Activated B cell treated with CpG ODN at 0.5 μM for 24 hours (primary cell): ENCODE measurements at regions not wholly inside any gene's neighbourhood (a gene's known extent, or its start where the extent isn't known, plus 50 kb on each side); places are given as distances from the start of the nearest gene placed in this dataset.
"Not testable (repeated sequence)": the region's sequence is repeated elsewhere in the genome, so short reads cannot be mapped to it uniquely, and the experiment has no call there.

Experiments
- ATAC-seq: fragments of 200-7000 bp; cut with Tn5 transposase; one replicate; pipeline ENCODE4 v1.10.0; 2021; ENCODE audit warnings: low read depth, mild to moderate bottlenecking, moderate library complexity
- CTCF ChIA-PET: fragments of 350-600 bp; sonication (Branson Sonifier 250); formaldehyde crosslinking; loops from one replicate; lab custom pipeline; 2021; ENCODE audit warnings: antibody characterized with exemption; lab: Charles Lee
- POLR2A ChIA-PET: fragments of 350-600 bp; sonication (Branson Sonifier 250); formaldehyde crosslinking; loops from one replicate; lab custom pipeline; 2021; ENCODE audit warnings: antibody characterized with exemption; lab: Charles Lee
- DNase-seq: peaks from one replicate; pipeline ENCODE4 v3.0.0; 2022
- H3K27ac Mint-ChIP-seq: one replicate; pipeline ENCODE4 v1.8.0; 2020; ENCODE audit warnings: mixed read lengths
- H3K27me3 Mint-ChIP-seq: one replicate; pipeline ENCODE4 v1.8.0; 2021; ENCODE audit warnings: mixed read lengths
- H3K36me3 Mint-ChIP-seq: one replicate; pipeline ENCODE4 v1.8.0; 2021; ENCODE audit warnings: low read depth, mixed read lengths
- H3K4me1 Mint-ChIP-seq: one replicate; pipeline ENCODE4 v1.8.0; 2021; ENCODE audit warnings: mixed read lengths
- H3K4me3 Mint-ChIP-seq: one replicate; pipeline ENCODE4 v1.8.0; 2020; ENCODE audit warnings: mild to moderate bottlenecking, mixed read lengths
- H3K9me3 Mint-ChIP-seq: one replicate; pipeline ENCODE4 v1.8.0; 2020; ENCODE audit warnings: mixed read lengths
- CTCF ChIP-seq: fragments of 200-600 bp; IDR thresholded peaks from one replicate; pipeline ENCODE4 v1.8.0; 2022; ENCODE audit warnings: antibody characterized with exemption, mild to moderate bottlenecking
- intact Hi-C: fragments of 100-400 bp; cut with micrococcal nuclease; formaldehyde crosslinking; loops from one replicate; pipeline ENCODE4 v1.15.1; 2024

GRCh38 chr17:37859451-37859850, 64.8 kb upstream of the TBC1D3K start:
- intact Hi-C loops = no loop called here
- DNase-seq (no peak), ATAC-seq (no peak)
- Mint-ChIP-seq H3K36me3 (peaks cover 4% of the 10 kb centered on the region), H3K27me3 (peaks cover 1% of the 10 kb centered on the region), H3K9me3 (peaks cover 11% of the 10 kb centered on the region), H3K27ac (no peak overlapping the region), H3K4me1 (peaks cover 5% of the 10 kb centered on the region), H3K4me3 (no peak overlapping the region)
- POLR2A ChIA-PET = no interaction called here
- CTCF ChIA-PET = no interaction called here
- TF ChIP-seq CTCF = no peak

GRCh38 chr17:37858391-37858790, 65.8 kb upstream of the TBC1D3K start:
- H3K27me3 Mint-ChIP-seq, DNase-seq, H3K4me3 Mint-ChIP-seq, H3K4me1 Mint-ChIP-seq, H3K36me3 Mint-ChIP-seq, intact Hi-C loops, H3K27ac Mint-ChIP-seq, CTCF ChIA-PET, POLR2A ChIA-PET, ATAC-seq: not testable (repeated sequence)
- H3K9me3 Mint-ChIP-seq = peaks cover 11% of the 10 kb centered on the region

- H3K4me1 Mint-ChIP-seq = peaks cover 5% of the 10 kb centered on the region
- ATAC-seq = no peak
- peaks cover 3% of the 10 kb centered on the region for H3K27me3 Mint-ChIP-seq
- CTCF ChIA-PET = no interaction called here
- peaks cover 11% of the 10 kb centered on the region for H3K9me3 Mint-ChIP-seq
- H3K36me3 Mint-ChIP-seq = peaks cover 4% of the 10 kb centered on the region
- POLR2A ChIA-PET = interaction anchor here (0.7 kb wide), 1 partner anchor 1700 kb away, joined by 8 read pairs; no protein-coding TSS in a partner anchor
- TF ChIP-seq CTCF = no peak
- DNase-seq = no peak
- H3K27ac Mint-ChIP-seq = no peak overlapping the region
- no peak overlapping the region for H3K4me3 Mint-ChIP-seq
- intact Hi-C loops = no loop called here
Observed at GRCh38 chr17:37856245-37856644, 68.0 kb upstream of the TBC1D3K start.

- peaks cover 1% of the 10 kb centered on the region for H3K27me3 Mint-ChIP-seq
- ATAC-seq (no peak), DNase-seq (no peak)
- no peak overlapping the region for H3K27ac Mint-ChIP-seq
- H3K4me1 Mint-ChIP-seq = peaks cover 20% of the 10 kb centered on the region
- TF ChIP-seq CTCF = no peak
- H3K36me3 Mint-ChIP-seq = no peaks in the 10 kb centered on the region
- H3K9me3 Mint-ChIP-seq = no peaks in the 10 kb centered on the region
- H3K4me3 Mint-ChIP-seq = no peak overlapping the region
- ChIA-PET POLR2A (no interaction called here), CTCF (no interaction called here)
- intact Hi-C loops = no loop called here
Observed at GRCh38 chr17:37849617-37849972, 74.6 kb upstream of the TBC1D3K start.

GRCh38 chr17:37848690-37849616, 75.3 kb upstream of the TBC1D3K start:
- Mint-ChIP-seq H3K9me3 (no peaks in the 10 kb centered on the region), H3K27ac (peak overlapping the region; percentile 38), H3K36me3 (no peaks in the 10 kb centered on the region), H3K4me3 (no peak overlapping the region), H3K27me3 (peaks cover 1% of the 10 kb centered on the region), H3K4me1 (peaks cover 27% of the 10 kb centered on the region)
- no peak for TF ChIP-seq CTCF
- intact Hi-C loops = no loop called here
- ChIA-PET CTCF (no interaction called here), POLR2A (no interaction called here)
- ATAC-seq = peak; percentile 38
- DNase-seq = no peak
